OCI-LY3 (cell line): ENCODE measurements at regions not wholly inside any gene's neighbourhood (a gene's known extent, or its start where the extent isn't known, plus 50 kb on each side); places are given as distances from the start of the nearest gene placed in this dataset.

ENCODE experiments used
- CTCF ChIP-seq: fragments of 200-600, 300-600 bp; sonication (generic); IDR thresholded peaks from 2 replicates; pipeline ENCODE4 v1.5.1; 2014; ENCODE audit warnings: antibody characterized with exemption, low read length, low read depth
- EZH2phosphoT487 ChIP-seq: fragments of 200-600 bp; shearing (Covaris generic); IDR thresholded peaks from 2 replicates; pipeline ENCODE4 v1.6.1; 2018; ENCODE audit warnings: antibody characterized with exemption, mixed run types, low read depth

DNA sequence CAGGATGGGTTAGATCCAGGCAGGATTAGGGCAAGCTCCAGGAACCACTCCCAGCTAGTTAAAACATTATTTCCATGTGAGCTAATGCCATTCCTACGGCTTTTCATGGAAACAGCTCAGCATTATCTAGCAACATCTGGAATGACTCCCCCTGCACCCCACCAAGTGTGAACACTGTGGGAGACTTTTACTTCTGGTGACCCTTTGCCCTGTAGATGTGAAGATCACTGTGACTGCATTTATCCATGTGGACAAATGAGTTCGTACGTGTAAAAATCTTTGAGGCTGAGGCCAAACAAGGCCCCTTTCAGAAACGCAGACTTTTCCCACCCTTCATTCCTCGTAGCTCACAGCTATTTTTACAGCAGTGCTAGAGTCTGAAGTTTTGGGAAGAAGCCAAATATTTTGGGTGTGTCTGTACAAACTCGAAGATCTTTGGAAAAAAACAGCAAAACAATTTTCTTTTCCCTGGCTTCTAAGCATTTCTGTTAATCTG is 221.8 kb upstream of the SOX4 start:
- no peak for TF ChIP-seq CTCF
- TF ChIP-seq EZH2phosphoT487: no peak
